ENCODE measurements at regions not wholly inside any gene's neighbourhood (a gene's known extent, or its start where the extent isn't known, plus 50 kb on each side); places are given as distances from the start of the nearest gene placed in this dataset.

DNA sequence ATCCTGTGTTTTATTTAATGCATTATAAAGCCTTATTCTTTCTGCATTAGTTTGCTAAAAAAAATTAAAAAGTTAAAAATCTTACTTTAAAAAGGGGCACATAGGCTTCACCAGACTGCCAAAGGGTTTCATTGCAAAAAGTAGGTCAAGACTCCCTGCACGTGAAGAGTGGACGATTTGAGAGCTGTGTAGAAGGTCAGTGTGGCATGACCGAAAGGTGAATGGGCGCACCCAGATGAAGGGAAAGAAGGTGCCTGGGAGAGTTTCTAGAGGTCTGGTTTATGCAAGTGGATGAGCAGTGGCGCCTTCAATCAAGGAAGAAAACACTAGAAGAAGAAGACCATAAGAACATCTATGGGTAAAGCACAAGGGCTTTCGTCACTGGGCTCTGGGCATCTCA is 111.0 kb downstream of the SP3 start:
- TF ChIP-seq, protein P1, sequence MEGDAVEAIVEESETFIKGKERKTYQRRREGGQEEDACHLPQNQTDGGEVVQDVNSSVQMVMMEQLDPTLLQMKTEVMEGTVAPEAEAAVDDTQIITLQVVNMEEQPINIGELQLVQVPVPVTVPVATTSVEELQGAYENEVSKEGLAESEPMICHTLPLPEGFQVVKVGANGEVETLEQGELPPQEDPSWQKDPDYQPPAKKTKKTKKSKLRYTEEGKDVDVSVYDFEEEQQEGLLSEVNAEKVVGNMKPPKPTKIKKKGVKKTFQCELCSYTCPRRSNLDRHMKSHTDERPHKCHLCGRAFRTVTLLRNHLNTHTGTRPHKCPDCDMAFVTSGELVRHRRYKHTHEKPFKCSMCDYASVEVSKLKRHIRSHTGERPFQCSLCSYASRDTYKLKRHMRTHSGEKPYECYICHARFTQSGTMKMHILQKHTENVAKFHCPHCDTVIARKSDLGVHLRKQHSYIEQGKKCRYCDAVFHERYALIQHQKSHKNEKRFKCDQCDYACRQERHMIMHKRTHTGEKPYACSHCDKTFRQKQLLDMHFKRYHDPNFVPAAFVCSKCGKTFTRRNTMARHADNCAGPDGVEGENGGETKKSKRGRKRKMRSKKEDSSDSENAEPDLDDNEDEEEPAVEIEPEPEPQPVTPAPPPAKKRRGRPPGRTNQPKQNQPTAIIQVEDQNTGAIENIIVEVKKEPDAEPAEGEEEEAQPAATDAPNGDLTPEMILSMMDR (IDR thresholded peaks at IDR 0.05): no peak
- TF ChIP-seq POLR2A (IDR thresholded peaks at IDR 0.05): no peak

Data from vagina (tissue), 2 donors.